ENCODE measurements at regions not wholly inside any gene's neighbourhood (a gene's known extent, or its start where the extent isn't known, plus 50 kb on each side); places are given as distances from the start of the nearest gene placed in this dataset.

DNA sequence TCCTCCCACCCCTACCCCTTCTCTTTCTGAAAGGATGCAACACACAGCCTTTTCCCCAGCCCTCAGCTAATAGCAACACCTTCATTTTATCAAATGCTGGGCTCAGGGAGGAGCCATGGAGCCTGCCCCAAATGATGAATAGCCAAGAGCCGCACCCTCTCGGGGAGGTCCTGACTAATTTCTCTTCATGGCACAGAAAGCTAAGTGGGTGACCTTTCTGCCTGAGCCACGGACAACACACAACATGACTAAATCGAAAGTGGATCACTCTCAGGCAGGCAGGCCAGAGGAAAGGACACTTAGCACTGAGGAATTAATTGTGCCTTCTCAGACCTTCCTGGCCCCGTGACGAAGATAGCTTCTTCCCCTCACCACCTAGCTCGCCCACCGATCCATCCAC lies 165.1 kb upstream of the RAI2 start:
- no peaks in the 10 kb centered on the region for H3K36me3 Mint-ChIP-seq
- no peaks in the 10 kb centered on the region for H3K4me1 Mint-ChIP-seq
- H3K4me3 Mint-ChIP-seq: no peak overlapping the region
- Histone ChIP-seq H3K27ac (ENCODE audit: low read length) (no peak overlapping the region), H3K36me3 (ENCODE audit: control insufficient read depth in 2 of 2, extremely low read depth in 1 of 2, insufficient read depth in 1 of 2, low read length in 1 of 2) (no peaks in the 10 kb centered on the region), H3K4me1 (ENCODE audit: control insufficient read depth in 1 of 2, extremely low read depth in 1 of 2, insufficient read depth in 2 of 2, low read length in 2 of 2) (no peaks in the 10 kb centered on the region), H3K9me3 (no peaks in the 10 kb centered on the region), H3K4me3 (ENCODE audit: control insufficient read depth in 1 of 2, extremely low read depth in 1 of 2, low read length in 1 of 2) (no peak overlapping the region), H3K27me3 (replicated peaks in 1 of 2; ENCODE audit: control insufficient read depth in 2 of 2, extremely low read depth in 1 of 2, insufficient read depth in 2 of 2, low read length in 1 of 2) (no peaks in the 10 kb centered on the region)
- ChIA-PET POLR2A (interaction anchor here (0.7 kb wide), 2 partner anchors 39 to 1286 kb away, joined by 3 to 4 read pairs; no protein-coding TSS in a partner anchor), CTCF (no interaction called here)
- DNase-seq: no peak
- no peaks in the 10 kb centered on the region for H3K9me3 Mint-ChIP-seq
- no peak for ATAC-seq (replicated peaks in 1 of 4)
- no CpG with 5 or more reads among the region's 8 CpGs for WGBS (ENCODE audit: insufficient coverage)
- peaks cover 0 to 7% of the 10 kb centered on the region in 2 donors for H3K27me3 Mint-ChIP-seq
- H3K27ac Mint-ChIP-seq: no peak overlapping the region

DNA sequence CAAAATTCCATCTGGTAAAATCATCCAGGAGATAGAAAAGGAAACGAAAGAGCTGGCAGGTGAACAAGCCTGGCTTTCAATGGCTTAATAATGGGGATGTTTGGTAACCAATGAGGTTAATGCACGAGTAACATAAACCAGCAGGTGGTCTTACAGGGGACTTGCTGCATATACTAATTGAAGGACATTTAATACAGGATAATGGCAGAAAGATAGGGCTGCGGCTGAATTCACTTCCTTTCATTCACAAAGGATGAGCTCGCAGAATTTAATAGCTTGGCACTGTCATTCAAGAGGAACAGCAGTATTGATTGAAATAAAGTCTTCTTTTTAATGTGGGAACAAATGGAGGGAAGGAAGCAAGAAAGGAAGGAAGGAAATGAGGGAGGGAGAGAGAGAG lies 156.3 kb upstream of the RAI2 start:
- H3K4me3 Mint-ChIP-seq: no peak overlapping the region
- no peaks in the 10 kb centered on the region for H3K36me3 Mint-ChIP-seq
- Histone ChIP-seq H3K36me3 (ENCODE audit: control insufficient read depth in 2 of 2, extremely low read depth in 1 of 2, insufficient read depth in 1 of 2, low read length in 1 of 2) (no peaks in the 10 kb centered on the region), H3K4me1 (ENCODE audit: control insufficient read depth in 1 of 2, extremely low read depth in 1 of 2, insufficient read depth in 2 of 2, low read length in 2 of 2) (no peaks in the 10 kb centered on the region), H3K9me3 (no peaks in the 10 kb centered on the region), H3K27ac (ENCODE audit: low read length) (no peak overlapping the region), H3K27me3 (replicated peaks in 1 of 2; ENCODE audit: control insufficient read depth in 2 of 2, extremely low read depth in 1 of 2, insufficient read depth in 2 of 2, low read length in 1 of 2) (peaks cover 0 to 2% of the 10 kb centered on the region in 2 experiments), H3K4me3 (ENCODE audit: control insufficient read depth in 1 of 2, extremely low read depth in 1 of 2, low read length in 1 of 2) (no peak overlapping the region)
- ATAC-seq (replicated peaks in 1 of 4) (no peak), DNase-seq (no peak)
- ChIA-PET POLR2A (no interaction called here), CTCF (no interaction called here)
- no peaks in the 10 kb centered on the region for H3K9me3 Mint-ChIP-seq
- no peak overlapping the region for H3K27ac Mint-ChIP-seq
- no CpG with 5 or more reads among the region's 4 CpGs for WGBS (ENCODE audit: insufficient coverage)
- no peaks in the 10 kb centered on the region for H3K4me1 Mint-ChIP-seq
- H3K27me3 Mint-ChIP-seq: peaks cover 0 to 14% of the 10 kb centered on the region in 2 donors

GRCh38 chrX:18016941-18017340 lies 155.8 kb upstream of the RAI2 start:
- ATAC-seq (replicated peaks in 1 of 4) (no peak), DNase-seq (no peak)
- Mint-ChIP-seq H3K27ac (no peak overlapping the region), H3K4me1 (no peaks in the 10 kb centered on the region), H3K27me3 (peaks cover 0 to 14% of the 10 kb centered on the region in 2 donors), H3K9me3 (no peaks in the 10 kb centered on the region), H3K36me3 (no peaks in the 10 kb centered on the region), H3K4me3 (no peak overlapping the region)
- no peak overlapping the region for H3K4me3 ChIP-seq (ENCODE audit: control insufficient read depth in 1 of 2, extremely low read depth in 1 of 2, low read length in 1 of 2)
- WGBS (ENCODE audit: insufficient coverage): no CpG with 5 or more reads among the region's 4 CpGs
- H3K9me3 ChIP-seq: no peaks in the 10 kb centered on the region
- no peak overlapping the region for H3K27ac ChIP-seq (ENCODE audit: low read length)
- H3K36me3 ChIP-seq (ENCODE audit: control insufficient read depth in 2 of 2, extremely low read depth in 1 of 2, insufficient read depth in 1 of 2, low read length in 1 of 2): no peaks in the 10 kb centered on the region
- H3K4me1 ChIP-seq (ENCODE audit: control insufficient read depth in 1 of 2, extremely low read depth in 1 of 2, insufficient read depth in 2 of 2, low read length in 2 of 2): no peaks in the 10 kb centered on the region
- ChIA-PET POLR2A (no interaction called here), CTCF (no interaction called here)
- peaks cover 0 to 2% of the 10 kb centered on the region in 2 experiments for H3K27me3 ChIP-seq (replicated peaks in 1 of 2; ENCODE audit: control insufficient read depth in 2 of 2, extremely low read depth in 1 of 2, insufficient read depth in 2 of 2, low read length in 1 of 2)

- CTCF ChIA-PET: no interaction called here
- Mint-ChIP-seq H3K9me3 (no peaks in the 10 kb centered on the region), H3K27ac (no peak overlapping the region), H3K36me3 (no peaks in the 10 kb centered on the region), H3K4me3 (no peak overlapping the region), H3K27me3 (peaks cover 0 to 5% of the 10 kb centered on the region in 2 donors), H3K4me1 (no peaks in the 10 kb centered on the region)
- Histone ChIP-seq H3K27ac (ENCODE audit: low read length) (no peak overlapping the region), H3K36me3 (ENCODE audit: control insufficient read depth in 2 of 2, extremely low read depth in 1 of 2, insufficient read depth in 1 of 2, low read length in 1 of 2) (no peaks in the 10 kb centered on the region), H3K4me1 (ENCODE audit: control insufficient read depth in 1 of 2, extremely low read depth in 1 of 2, insufficient read depth in 2 of 2, low read length in 2 of 2) (no peaks in the 10 kb centered on the region), H3K27me3 (replicated peaks in 1 of 2; ENCODE audit: control insufficient read depth in 2 of 2, extremely low read depth in 1 of 2, insufficient read depth in 2 of 2, low read length in 1 of 2) (no peaks in the 10 kb centered on the region), H3K9me3 (no peaks in the 10 kb centered on the region), H3K4me3 (ENCODE audit: control insufficient read depth in 1 of 2, extremely low read depth in 1 of 2, low read length in 1 of 2) (no peak overlapping the region)
- POLR2A ChIA-PET: no interaction called here
- ATAC-seq (replicated peaks in 1 of 4) (no peak), DNase-seq (no peak)
- no CpG with 5 or more reads among the region's 4 CpGs for WGBS (ENCODE audit: insufficient coverage)
Measured at GRCh38 chrX:18010253-18010652, 149.2 kb upstream of the RAI2 start.

GRCh38 chrX:18003876-18004275 lies 142.8 kb upstream of the RAI2 start:
- Mint-ChIP-seq H3K4me1 (no peaks in the 10 kb centered on the region), H3K4me3 (no peak overlapping the region), H3K36me3 (no peaks in the 10 kb centered on the region), H3K27me3 (peaks cover 0 to 10% of the 10 kb centered on the region in 2 donors), H3K9me3 (no peaks in the 10 kb centered on the region), H3K27ac (no peak overlapping the region)
- Histone ChIP-seq H3K4me1 (ENCODE audit: control insufficient read depth in 1 of 2, extremely low read depth in 1 of 2, insufficient read depth in 2 of 2, low read length in 2 of 2) (no peaks in the 10 kb centered on the region), H3K4me3 (ENCODE audit: control insufficient read depth in 1 of 2, extremely low read depth in 1 of 2, low read length in 1 of 2) (no peak overlapping the region), H3K9me3 (no peaks in the 10 kb centered on the region), H3K27me3 (replicated peaks in 1 of 2; ENCODE audit: control insufficient read depth in 2 of 2, extremely low read depth in 1 of 2, insufficient read depth in 2 of 2, low read length in 1 of 2) (no peaks in the 10 kb centered on the region), H3K27ac (ENCODE audit: low read length) (no peak overlapping the region), H3K36me3 (ENCODE audit: control insufficient read depth in 2 of 2, extremely low read depth in 1 of 2, insufficient read depth in 1 of 2, low read length in 1 of 2) (no peaks in the 10 kb centered on the region)
- DNase-seq (no peak), ATAC-seq (replicated peaks in 1 of 4) (no peak)
- ChIA-PET POLR2A (no interaction called here), CTCF (no interaction called here)
- WGBS (ENCODE audit: insufficient coverage): no CpG with 5 or more reads among the region's 5 CpGs

DNA sequence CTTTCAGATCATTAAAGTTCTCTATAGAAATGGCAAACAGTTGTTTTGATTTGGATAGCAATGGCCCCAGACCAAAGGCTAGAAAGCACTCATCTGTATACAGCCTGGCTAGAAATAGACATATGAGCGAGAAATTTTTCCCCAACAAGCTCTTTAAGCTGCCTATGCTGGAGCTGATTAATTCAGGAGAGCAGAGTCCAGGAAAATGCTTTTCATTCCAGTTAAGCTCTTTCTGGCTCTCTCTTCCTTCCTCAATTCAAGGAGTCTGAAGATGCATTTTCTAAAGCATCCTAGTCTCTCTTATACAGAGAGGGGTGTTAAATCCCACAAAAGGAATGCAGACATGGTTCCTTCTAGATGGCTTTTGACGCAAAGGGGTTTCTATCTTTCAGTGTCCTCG lies 141.7 kb upstream of the RAI2 start:
- Mint-ChIP-seq H3K36me3 (no peaks in the 10 kb centered on the region), H3K27ac (no peak overlapping the region), H3K4me1 (no peaks in the 10 kb centered on the region), H3K9me3 (no peaks in the 10 kb centered on the region), H3K27me3 (peaks cover 0 to 10% of the 10 kb centered on the region in 2 donors), H3K4me3 (no peak overlapping the region)
- ATAC-seq (replicated peaks in 1 of 4): no peak
- Histone ChIP-seq H3K36me3 (ENCODE audit: control insufficient read depth in 2 of 2, extremely low read depth in 1 of 2, insufficient read depth in 1 of 2, low read length in 1 of 2) (no peaks in the 10 kb centered on the region), H3K27me3 (replicated peaks in 1 of 2; ENCODE audit: control insufficient read depth in 2 of 2, extremely low read depth in 1 of 2, insufficient read depth in 2 of 2, low read length in 1 of 2) (no peaks in the 10 kb centered on the region), H3K27ac (ENCODE audit: low read length) (no peak overlapping the region), H3K4me1 (ENCODE audit: control insufficient read depth in 1 of 2, extremely low read depth in 1 of 2, insufficient read depth in 2 of 2, low read length in 2 of 2) (no peaks in the 10 kb centered on the region), H3K9me3 (no peaks in the 10 kb centered on the region), H3K4me3 (ENCODE audit: control insufficient read depth in 1 of 2, extremely low read depth in 1 of 2, low read length in 1 of 2) (no peak overlapping the region)
- DNase-seq: no peak
- no CpG with 5 or more reads among the region's 3 CpGs for WGBS (ENCODE audit: insufficient coverage)
- ChIA-PET POLR2A (no interaction called here), CTCF (no interaction called here)

DNA sequence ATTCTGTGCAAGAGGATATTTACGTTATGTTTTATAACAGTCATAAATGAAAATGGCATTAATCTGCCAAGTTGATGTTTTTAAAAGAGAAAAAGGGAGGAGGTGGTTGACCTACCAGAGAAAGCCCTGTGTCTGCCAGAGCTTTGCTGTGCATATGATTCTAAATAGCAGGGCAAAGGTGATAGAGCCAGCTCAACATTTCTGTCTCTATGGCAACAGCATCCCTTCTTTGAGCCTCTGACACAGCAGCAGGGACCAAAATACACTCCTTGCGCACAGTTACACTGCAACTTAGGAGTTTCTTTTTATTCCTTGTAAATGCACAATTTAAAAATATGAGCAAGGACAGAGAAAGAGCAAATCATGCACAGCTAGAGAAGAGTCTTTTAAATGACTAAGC lies 133.3 kb upstream of the RAI2 start:
- Histone ChIP-seq H3K27me3 (replicated peaks in 1 of 2; ENCODE audit: control insufficient read depth in 2 of 2, extremely low read depth in 1 of 2, insufficient read depth in 2 of 2, low read length in 1 of 2) (no peaks in the 10 kb centered on the region), H3K9me3 (no peaks in the 10 kb centered on the region), H3K4me1 (ENCODE audit: control insufficient read depth in 1 of 2, extremely low read depth in 1 of 2, insufficient read depth in 2 of 2, low read length in 2 of 2) (no peaks in the 10 kb centered on the region), H3K4me3 (ENCODE audit: control insufficient read depth in 1 of 2, extremely low read depth in 1 of 2, low read length in 1 of 2) (no peak overlapping the region), H3K27ac (ENCODE audit: low read length) (no peak overlapping the region), H3K36me3 (ENCODE audit: control insufficient read depth in 2 of 2, extremely low read depth in 1 of 2, insufficient read depth in 1 of 2, low read length in 1 of 2) (no peaks in the 10 kb centered on the region)
- no CpG with 5 or more reads among the region's 2 CpGs for WGBS (ENCODE audit: insufficient coverage)
- DNase-seq (no peak), ATAC-seq (replicated peaks in 1 of 4) (no peak)
- POLR2A ChIA-PET: no interaction called here
- Mint-ChIP-seq H3K4me3 (no peak overlapping the region), H3K27ac (no peak overlapping the region), H3K36me3 (no peaks in the 10 kb centered on the region), H3K9me3 (peaks cover 0 to 3% (median 0%) of the 10 kb centered on the region in 3 donors), H3K4me1 (no peaks in the 10 kb centered on the region), H3K27me3 (peaks cover 0 to 13% of the 10 kb centered on the region in 2 donors)
- CTCF ChIA-PET: no interaction called here

Data from T-cell (primary cell).